ENCODE measurements at regions not wholly inside any gene's neighbourhood (a gene's known extent, or its start where the extent isn't known, plus 50 kb on each side); places are given as distances from the start of the nearest gene placed in this dataset.
"Not testable (repeated sequence)": the region's sequence is repeated elsewhere in the genome, so short reads cannot be mapped to it uniquely, and the experiment has no call there.

GRCh38 chr4:72876946-72877345 lies 192.6 kb downstream of the COX18 start:
- DNase-seq (ENCODE audit: low read depth in 2 of 2) = no peak

GRCh38 chr4:72875545-72875944 lies 194.0 kb downstream of the COX18 start:
- DNase-seq (ENCODE audit: low read depth in 2 of 2) = no peak

DNA sequence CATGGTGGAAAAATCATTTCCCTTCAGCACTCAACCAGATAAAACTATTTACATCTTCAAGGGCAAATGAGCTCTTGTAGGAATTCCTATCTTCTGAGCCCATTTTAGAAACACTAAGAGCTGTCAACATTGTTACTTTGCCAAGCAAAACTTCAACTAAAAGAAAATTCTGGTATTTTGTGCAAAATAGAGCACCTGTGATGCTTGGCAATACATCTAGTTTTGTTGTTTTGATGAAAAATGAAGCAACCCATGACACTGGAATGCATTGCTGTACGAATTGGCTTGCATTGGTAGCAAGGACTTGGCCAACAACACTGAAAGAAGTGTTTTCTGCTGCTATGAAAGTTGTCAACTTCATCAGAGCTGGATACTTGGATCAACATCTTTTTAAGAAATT lies 194.4 kb downstream of the COX18 start:
- DNase-seq (ENCODE audit: low read depth in 2 of 2) = no peak

GRCh38 chr4:72864898-72865297 lies 204.6 kb downstream of the COX18 start:
- no peak for DNase-seq (ENCODE audit: low read depth in 2 of 2)

DNA sequence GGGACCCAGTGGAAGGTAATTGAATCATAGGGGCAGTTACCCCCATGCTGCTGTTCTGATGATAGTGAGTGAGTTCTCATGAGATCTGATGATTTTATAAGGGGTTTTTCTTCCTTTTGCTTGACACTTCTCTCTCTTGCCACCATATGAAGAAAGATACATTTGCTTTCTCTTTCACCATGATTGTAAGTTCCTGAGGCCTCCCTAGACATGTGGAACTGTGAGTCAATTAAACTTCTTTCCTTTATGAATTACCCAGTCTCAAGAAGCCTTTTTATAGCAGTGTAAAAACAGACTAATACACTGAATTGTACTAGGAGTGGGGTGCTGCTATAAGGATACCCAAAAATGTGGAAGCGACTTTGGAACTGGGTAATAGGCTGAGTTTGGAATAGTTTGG lies 205.2 kb downstream of the COX18 start:
- DNase-seq (ENCODE audit: low read depth in 2 of 2) = not testable (repeated sequence)

DNA sequence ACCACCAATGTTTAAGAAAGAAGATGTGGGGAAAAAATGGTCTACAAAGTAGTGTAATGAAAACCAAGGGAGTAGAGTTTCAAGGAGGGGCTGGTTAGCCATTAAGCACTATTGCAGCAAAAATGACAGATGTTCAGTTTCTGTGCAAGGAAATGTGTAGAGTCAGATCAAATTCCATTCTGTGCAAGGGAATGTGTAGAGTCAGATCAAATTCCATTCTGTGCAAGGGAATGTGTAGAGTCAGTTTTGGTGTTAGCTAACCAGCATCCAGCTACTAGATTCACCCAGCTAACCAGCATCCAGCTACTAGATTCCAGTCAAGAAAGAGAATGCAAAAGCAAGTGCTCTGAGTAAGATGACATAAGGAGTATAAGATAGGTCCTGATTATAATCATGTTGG lies 208.8 kb downstream of the COX18 start:
- no peak for DNase-seq (ENCODE audit: low read depth in 2 of 2)

DNA sequence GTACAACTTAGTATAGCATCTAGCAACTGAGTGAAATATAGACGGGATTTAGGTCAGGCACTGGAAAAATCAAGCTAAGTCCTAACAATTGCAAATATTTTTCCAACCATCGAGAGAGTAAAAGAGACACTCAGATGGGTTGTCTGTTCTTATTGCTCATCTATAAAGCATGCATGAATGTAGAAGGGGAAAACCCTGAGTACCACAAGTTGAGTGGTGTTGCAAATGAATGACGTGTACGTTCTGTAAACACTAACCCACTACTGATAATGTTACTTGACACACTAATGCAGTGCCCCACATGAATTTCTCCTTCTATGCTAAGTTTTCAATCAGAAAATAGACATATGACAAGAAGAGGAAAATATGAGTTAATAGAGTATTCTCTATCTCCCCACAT lies 211.2 kb downstream of the COX18 start:
- DNase-seq (ENCODE audit: low read depth in 2 of 2) = no peak

GRCh38 chr4:72857787-72858186 lies 211.7 kb downstream of the COX18 start:
- no peak for DNase-seq (ENCODE audit: low read depth in 2 of 2)

GRCh38 chr4:72857216-72857615 lies 212.3 kb downstream of the COX18 start:
- no peak for DNase-seq (ENCODE audit: low read depth in 2 of 2)

DNA sequence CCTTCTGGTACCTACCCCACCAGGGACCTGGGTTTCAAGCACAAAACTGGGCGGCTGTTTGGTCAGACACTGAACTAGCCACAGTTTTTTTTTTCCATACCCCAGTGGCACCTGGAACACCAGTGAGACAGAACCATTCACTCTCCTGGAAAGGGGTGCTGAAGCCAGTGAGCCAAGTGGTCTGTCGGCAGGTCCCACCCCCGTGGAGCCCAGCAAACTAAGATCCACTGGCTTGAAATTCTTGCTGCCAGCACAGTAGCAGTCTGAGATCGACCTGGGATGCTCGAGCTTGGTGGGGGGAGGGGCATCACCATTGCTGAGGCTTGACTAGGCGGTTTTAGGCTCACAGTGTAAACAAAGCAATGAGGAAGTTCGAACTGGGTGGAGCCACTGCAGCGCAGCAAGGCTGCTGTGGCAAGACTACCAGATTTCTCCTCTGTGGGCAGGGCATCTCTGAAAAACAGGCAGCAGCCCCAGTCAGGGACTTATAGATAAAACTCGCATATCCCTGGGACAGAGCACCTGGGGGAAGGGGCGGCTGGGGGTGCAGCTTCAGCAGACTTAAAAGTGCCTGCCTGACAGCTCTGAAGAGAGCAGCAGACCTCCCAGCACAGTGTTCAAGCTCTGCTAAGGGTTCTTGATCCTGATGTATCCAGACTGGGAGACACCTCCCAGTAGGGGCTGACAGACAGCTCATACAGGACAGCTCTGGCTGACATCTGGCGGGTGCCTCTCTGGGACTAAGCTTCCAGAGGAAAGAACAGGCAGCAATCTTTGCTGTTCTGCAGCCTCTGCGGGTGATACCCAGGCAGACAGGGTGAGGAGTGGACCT lies 223.0 kb downstream of the COX18 start:
- DNase-seq (ENCODE audit: low read depth in 2 of 2) = no peak

DNA sequence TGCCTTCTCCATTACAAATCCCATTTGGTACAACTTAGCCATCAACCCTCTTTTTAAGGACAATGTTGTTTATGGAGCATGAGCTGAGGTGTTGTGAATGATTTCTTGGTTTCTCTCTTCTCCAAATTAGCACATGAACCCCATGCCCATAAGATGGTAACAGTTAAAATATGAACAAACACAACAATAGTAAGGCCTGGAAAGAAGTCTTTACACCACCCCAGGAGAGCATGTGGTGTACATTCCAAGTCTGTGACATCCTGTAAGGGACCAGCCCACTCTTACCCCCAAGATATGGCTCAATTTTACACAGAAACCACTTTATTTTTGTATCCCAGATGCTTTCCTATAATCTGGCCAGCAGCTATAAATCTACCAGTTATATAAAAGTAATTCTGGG lies 226.1 kb downstream of the COX18 start:
- no peak for DNase-seq (ENCODE audit: low read depth in 2 of 2)

GRCh38 chr4:72842323-72842722 lies 227.2 kb downstream of the COX18 start:
- no peak for DNase-seq (ENCODE audit: low read depth in 2 of 2)

GRCh38 chr4:72840166-72840565 lies 229.3 kb downstream of the COX18 start:
- DNase-seq (ENCODE audit: low read depth in 2 of 2) = not testable (repeated sequence)

DNA sequence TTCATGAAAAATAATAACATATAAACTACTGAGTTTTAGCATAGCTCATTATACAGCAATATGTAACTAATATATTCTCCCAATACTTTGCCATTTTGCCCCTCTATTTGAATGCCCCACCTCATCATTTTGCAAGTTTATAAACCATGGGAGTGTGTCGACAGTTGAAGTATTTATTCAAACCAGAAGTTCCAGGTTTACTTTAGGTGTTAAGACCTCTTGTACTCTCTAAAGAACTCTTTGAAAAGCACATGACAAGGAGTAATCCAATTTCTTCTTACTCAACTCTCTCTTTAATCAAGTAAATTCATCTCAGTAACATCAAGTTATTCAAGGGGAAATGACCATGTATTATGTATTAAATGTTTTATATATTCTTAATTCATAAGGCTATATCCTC lies 240.7 kb downstream of the COX18 start:
- no peak for DNase-seq (ENCODE audit: low read depth in 2 of 2)

GRCh38 chr4:72827968-72828367 lies 241.5 kb downstream of the COX18 start:
- DNase-seq (ENCODE audit: low read depth in 2 of 2) = no peak

DNA sequence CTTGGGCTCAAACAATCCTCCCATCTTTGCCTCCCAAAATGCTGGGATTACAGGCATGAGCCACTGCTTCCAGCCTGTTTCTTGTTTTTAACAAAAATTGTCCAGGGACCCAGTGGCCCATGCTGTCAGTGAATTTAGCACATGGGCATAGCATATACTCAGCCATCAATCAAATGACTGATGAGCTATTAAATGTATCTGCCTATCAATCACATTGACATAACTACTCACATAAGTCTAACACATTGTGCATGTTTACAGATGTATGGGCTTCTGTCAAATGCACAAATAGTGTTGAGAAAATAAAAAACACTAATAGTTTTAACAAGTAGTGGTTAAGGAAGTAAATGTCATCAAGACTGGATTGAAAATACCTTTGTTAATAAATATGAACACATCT lies 249.4 kb downstream of the COX18 start:
- DNase-seq (ENCODE audit: low read depth in 2 of 2) = no peak

DNA sequence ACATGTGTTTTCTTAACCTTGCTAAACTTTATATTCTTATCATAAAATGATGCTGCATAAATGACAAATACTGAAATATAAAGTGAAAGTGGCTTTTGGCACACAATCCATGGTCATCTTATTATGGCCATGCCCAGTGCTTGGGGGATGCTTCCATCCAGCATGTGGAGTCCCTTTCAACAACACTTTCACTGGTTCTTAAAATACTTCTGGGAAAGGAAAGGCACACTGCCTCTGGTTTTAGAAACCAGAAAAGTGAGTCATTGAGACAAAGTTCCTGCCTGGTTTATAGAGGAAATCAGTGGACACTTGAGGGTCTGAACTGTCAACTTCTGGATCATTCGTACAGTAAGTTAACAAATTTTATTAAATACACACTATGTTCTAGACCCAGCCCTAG lies 248.0 kb upstream of the ADAMTS3 start:
- no peak for DNase-seq (ENCODE audit: low read depth in 2 of 2)

DNA sequence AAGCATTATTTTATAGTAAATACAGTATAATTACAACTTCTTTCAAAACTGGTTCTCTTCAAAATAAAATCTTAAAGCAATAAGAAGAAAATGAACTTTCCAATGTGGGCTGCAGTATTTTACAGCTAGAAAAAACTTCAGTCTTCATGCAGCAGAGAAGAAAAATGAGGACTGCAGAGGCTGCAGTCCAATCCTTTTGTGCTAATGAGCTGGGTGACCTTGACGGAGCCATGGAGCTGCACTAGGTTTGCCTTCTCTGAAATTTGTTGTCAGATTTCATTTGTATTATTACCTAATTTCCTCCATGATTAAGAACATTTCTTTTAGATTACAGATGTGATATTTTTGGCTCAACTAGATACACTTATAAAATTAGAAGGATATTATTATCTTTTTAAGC lies 245.2 kb upstream of the ADAMTS3 start:
- DNase-seq (ENCODE audit: low read depth in 2 of 2) = no peak

DNA sequence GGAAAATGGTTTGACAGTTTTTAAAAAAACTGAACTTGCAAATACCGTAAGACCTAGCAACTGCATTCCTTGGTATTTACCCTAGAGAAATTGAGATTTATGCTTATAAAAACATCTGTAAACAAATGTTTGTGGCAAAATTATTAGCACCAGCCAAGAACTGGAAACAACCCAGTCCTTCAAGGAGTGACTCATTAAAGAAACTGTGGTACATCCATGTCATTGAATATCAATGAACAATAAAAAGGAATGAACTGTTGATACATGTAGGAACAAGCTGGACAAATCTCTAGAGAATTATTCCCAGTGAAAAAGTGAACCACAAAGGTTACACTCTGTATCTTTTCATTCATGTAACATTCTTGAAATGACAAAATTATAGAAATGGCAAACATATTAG lies 240.2 kb upstream of the ADAMTS3 start:
- no peak for DNase-seq (ENCODE audit: low read depth in 2 of 2)

- DNase-seq (ENCODE audit: low read depth in 2 of 2) = no peak
Measured at GRCh38 chr4:72805284-72805683, 236.3 kb upstream of the ADAMTS3 start.

GRCh38 chr4:72797486-72797885 lies 228.5 kb upstream of the ADAMTS3 start:
- no peak for DNase-seq (ENCODE audit: low read depth in 2 of 2)

DNA sequence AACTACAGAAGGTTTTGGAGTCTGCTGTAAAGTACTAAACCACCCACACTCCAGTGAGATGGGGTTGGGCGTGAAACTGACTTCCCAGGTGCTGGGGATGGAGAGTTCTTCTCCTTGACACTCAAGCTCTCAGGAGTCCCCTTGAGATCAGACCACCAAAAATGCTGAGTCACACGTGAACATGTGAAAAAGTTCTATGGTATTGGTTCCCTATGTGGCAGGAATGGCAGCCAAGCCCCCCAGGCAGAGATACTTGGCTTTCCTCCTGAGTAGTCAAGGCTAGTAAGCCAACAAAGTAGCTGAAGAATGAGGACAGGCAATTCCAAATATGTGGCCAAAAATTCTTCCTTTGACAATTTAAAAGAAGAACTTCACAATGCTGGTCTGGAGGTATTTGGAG lies 222.0 kb upstream of the ADAMTS3 start:
- no peak for DNase-seq (ENCODE audit: low read depth in 2 of 2)

- no peak for DNase-seq (ENCODE audit: low read depth in 2 of 2)
Measured at GRCh38 chr4:72786401-72786990, 217.5 kb upstream of the ADAMTS3 start.

- no peak for DNase-seq (ENCODE audit: low read depth in 2 of 2)
Measured at GRCh38 chr4:72779241-72779640, 210.2 kb upstream of the ADAMTS3 start.

Data from stimulated activated CD4-positive, alpha-beta T cell treated with anti-CD3 and anti-CD28 coated beads, Interleukin-4, amount 100 ng/mL, for 48 hours (primary cell).